ENCODE measurements at regions not wholly inside any gene's neighbourhood (a gene's known extent, or its start where the extent isn't known, plus 50 kb on each side); places are given as distances from the start of the nearest gene placed in this dataset.

DNA sequence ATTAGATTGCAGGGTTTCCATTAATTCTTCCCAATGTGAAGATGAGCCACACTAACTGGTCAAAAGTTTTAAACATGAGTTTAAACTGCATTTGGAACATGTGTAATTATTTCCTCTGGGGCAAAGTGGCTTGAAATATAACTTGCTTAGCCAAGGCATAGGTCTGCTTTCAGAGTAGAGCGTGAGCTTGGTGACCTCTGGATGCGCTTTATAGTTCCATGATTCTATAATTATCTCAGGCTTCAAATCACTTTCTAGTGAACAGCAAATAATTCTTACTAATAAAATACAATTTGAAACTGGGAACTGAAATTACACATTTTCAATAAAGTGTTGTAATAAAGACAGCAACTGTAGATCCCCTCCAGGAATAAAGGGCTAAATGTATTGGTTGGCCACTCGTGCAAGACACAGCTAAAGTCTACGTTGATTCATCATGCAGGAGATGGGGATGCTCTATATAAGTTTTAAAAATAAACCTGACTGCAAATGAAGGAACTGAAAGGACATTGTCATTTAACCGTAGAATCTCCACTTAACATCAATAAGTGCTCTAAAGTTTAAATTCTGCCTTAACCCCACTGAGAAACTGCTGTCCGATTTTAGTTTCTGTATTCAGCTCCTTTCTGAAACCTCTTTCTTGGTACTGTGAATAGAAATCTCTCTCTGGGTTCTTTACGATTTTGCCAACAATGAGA, 460.0 kb downstream of the PSAT1 start:
- no peak for TF ChIP-seq EZH2 (IDR thresholded peaks at IDR 0.05; ENCODE audit: borderline replicate concordance, low read depth, low read length, severe bottlenecking)
- TF ChIP-seq, protein P1, sequence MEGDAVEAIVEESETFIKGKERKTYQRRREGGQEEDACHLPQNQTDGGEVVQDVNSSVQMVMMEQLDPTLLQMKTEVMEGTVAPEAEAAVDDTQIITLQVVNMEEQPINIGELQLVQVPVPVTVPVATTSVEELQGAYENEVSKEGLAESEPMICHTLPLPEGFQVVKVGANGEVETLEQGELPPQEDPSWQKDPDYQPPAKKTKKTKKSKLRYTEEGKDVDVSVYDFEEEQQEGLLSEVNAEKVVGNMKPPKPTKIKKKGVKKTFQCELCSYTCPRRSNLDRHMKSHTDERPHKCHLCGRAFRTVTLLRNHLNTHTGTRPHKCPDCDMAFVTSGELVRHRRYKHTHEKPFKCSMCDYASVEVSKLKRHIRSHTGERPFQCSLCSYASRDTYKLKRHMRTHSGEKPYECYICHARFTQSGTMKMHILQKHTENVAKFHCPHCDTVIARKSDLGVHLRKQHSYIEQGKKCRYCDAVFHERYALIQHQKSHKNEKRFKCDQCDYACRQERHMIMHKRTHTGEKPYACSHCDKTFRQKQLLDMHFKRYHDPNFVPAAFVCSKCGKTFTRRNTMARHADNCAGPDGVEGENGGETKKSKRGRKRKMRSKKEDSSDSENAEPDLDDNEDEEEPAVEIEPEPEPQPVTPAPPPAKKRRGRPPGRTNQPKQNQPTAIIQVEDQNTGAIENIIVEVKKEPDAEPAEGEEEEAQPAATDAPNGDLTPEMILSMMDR (IDR thresholded peaks at IDR 0.05; ENCODE audit: extremely low read depth in 1 of 2, insufficient read depth in 1 of 2, low read depth in 1 of 2, low read length in 2 of 2): no peak
- no peak for TF ChIP-seq POLR2AphosphoS5 (IDR thresholded peaks at IDR 0.05; ENCODE audit: insufficient read depth, low read depth, low read length)
- no peak for TF ChIP-seq POLR2A (IDR thresholded peaks at IDR 0.05; ENCODE audit: low read depth, low read length)
- no peak for TF ChIP-seq FOS (IDR thresholded peaks at IDR 0.05; ENCODE audit: borderline replicate concordance, insufficient read depth, low read length)
- TF ChIP-seq, protein P2, sequence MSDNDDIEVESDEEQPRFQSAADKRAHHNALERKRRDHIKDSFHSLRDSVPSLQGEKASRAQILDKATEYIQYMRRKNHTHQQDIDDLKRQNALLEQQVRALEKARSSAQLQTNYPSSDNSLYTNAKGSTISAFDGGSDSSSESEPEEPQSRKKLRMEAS (IDR thresholded peaks at IDR 0.05; ENCODE audit: insufficient read depth, insufficient read length): no peak
- TF ChIP-seq GATA2 (IDR thresholded peaks at IDR 0.05; ENCODE audit: insufficient read depth, insufficient read length, low read depth, low read length): no peak
- TF ChIP-seq MYC (IDR thresholded peaks at IDR 0.05; ENCODE audit: low read depth, low read length): no peak
- TF ChIP-seq JUN (IDR thresholded peaks at IDR 0.05; ENCODE audit: borderline replicate concordance, insufficient read depth, insufficient read length, low read depth): no peak
